GM10266 (cell line): ENCODE measurements at regions not wholly inside any gene's neighbourhood (a gene's known extent, or its start where the extent isn't known, plus 50 kb on each side); places are given as distances from the start of the nearest gene placed in this dataset.

Experiments
- DNase-seq: peaks from one replicate; pipeline ENCODE4 v3.0.0; 2012; ENCODE audit errors: extremely low spot score
- CTCF ChIP-seq: IDR thresholded peaks from 2 replicates; pipeline ENCODE4 v1.5.1; 2012; ENCODE audit warnings: mild to moderate bottlenecking, low read depth; ENCODE audit not compliant: control insufficient read depth, insufficient read depth; ENCODE audit errors: missing control alignments

DNA sequence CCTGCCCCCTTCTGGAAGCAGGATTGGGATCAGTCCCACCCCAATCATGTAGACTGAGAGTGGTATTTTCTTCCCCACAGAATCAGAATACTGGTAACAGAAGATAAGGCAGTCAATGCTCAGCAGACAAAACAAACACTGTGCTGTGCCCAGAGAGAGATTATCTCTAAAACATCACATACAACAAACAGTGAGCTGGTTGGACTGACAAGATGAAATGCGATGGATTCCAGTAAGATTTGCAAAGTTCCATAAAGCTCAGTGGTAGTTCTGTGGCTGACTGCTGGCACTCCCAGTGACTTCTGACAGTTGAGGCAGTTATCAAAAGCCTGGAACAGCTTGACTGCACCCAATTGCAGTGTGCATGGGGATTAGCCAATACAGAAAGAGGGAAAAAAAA lies 311.5 kb upstream of the MGAT5 start:
- TF ChIP-seq CTCF, result no peak
- no peak for DNase-seq

GRCh38 chr2:133943108-133943507 lies 310.8 kb upstream of the MGAT5 start:
- TF ChIP-seq CTCF, result no peak
- DNase-seq, result no peak

- DNase-seq, result no peak
- TF ChIP-seq CTCF, result no peak
These were observed 308.8 kb upstream of the MGAT5 start for GRCh38 chr2:133945089-133945488.

- no peak for TF ChIP-seq CTCF
- DNase-seq, result no peak
These were observed 306.8 kb upstream of the MGAT5 start for GRCh38 chr2:133947057-133947456.

DNA sequence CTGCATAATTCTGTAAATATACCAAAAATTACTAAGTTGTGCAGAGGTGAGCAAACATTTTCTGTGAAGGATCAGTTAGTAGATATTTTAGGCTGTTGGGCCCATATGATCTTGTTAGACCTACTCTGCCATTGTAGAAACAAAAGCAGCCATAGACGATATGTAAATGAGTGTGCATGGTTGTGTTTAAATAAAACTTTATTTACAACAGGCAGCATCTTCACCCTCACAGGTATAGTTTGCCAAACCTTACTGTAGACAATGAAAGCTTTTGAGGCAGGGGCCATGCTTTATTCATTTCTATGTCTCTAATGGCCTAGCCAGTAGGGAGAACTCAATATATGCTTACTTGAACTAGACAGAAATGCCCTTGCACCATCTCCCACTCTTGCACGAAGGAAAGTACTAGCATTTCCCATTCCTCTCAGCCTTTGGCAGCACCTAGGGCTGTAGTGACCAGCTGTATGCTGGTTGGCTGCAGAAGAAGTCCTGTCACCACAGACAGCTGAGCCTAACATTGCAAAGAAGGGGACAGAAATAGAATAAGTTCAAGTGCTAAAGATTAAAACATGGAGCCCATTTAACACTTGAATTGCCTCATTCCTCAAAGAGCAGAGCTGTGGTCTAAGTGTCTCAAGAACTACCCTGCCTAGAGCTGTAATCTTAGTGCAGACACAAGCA lies 305.1 kb upstream of the MGAT5 start:
- no peak for TF ChIP-seq CTCF
- no peak for DNase-seq

DNA sequence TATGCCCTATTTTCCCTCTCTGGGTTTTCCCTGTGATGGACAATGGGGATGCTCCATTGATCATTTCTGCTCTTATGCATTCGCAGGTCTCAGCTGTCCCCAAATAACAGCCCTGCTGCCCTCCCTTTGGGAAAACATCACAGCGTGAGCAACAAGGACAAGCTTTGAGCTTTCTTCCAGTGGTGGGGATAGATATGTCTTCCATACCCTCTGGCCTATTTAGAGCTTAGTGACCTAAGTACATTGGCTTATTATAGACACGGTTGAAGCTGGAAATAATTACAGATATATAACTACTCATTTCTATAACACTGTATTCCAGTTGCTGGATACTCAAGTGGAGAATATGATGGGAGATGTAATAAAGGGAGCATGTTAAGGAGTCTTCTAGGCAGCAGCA lies 304.3 kb upstream of the MGAT5 start:
- no peak for TF ChIP-seq CTCF
- no peak for DNase-seq

- DNase-seq, result no peak
- TF ChIP-seq CTCF, result no peak
These were observed 302.7 kb upstream of the MGAT5 start for GRCh38 chr2:133951209-133951608.
